IPS-20b (cell line): ENCODE measurements at regions not wholly inside any gene's neighbourhood (a gene's known extent, or its start where the extent isn't known, plus 50 kb on each side); places are given as distances from the start of the nearest gene placed in this dataset.
"Not testable (repeated sequence)": the region's sequence is repeated elsewhere in the genome, so short reads cannot be mapped to it uniquely, and the experiment has no call there.

Source experiments
- H3K27ac ChIP-seq: one replicate; pipeline ENCODE4 v1.5.1; 2013; ENCODE audit warnings: low read length
- H3K27me3 ChIP-seq: 2 replicates; pipeline ENCODE4 v1.6.1; 2013; ENCODE audit warnings: mild to moderate bottlenecking, low read length, inconsistent platforms; ENCODE audit not compliant: insufficient read depth
- H3K36me3 ChIP-seq: 2 replicates; pipeline ENCODE4 v1.6.1; 2013; ENCODE audit warnings: low read depth, mild to moderate bottlenecking, inconsistent platforms, low read length, moderate library complexity; ENCODE audit not compliant: insufficient read depth
- H3K4me1 ChIP-seq: 2 replicates; pipeline ENCODE4 v1.6.1; 2013; ENCODE audit warnings: mild to moderate bottlenecking, control low read depth, inconsistent platforms, low read length, moderate library complexity; ENCODE audit not compliant: insufficient read depth
- H3K4me3 ChIP-seq: 2 replicates; pipeline ENCODE4 v1.5.1; 2013; ENCODE audit warnings: mild to moderate bottlenecking, low read length, inconsistent platforms
- H3K9ac ChIP-seq: 2 replicates; pipeline ENCODE4 v1.6.1; 2013; ENCODE audit warnings: low read depth, mild to moderate bottlenecking, inconsistent platforms, low read length, moderate library complexity
- H3K9me3 ChIP-seq: 2 replicates; pipeline ENCODE4 v1.6.1; 2013; ENCODE audit warnings: mild to moderate bottlenecking, low read depth, low read length, inconsistent platforms; ENCODE audit not compliant: insufficient read depth

DNA sequence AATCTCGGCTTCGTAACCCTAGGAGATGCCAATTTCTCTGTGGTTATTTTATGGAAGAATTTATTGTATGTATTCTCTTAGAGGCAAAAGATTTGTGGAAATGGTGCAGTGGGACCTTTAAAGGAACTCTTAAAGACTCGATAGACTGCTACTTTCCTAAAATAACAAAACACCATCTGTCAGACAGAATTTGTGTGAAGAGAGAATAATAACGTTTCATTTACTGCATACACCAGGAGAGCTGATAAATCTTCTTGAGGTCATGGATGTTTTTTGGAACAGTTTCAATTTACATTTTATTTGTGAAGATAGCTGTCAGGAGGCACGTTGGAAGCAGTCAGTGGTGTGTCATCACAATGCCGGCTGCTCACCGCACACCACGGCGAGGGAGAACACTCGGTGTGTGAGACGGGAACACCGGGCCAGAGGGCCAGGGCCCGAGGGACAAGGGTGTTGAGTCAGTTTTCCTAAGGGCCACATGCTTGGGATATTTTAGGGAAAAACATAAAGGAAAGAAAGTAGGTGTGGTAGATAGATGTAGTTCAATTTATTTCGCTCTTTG lies 1681.0 kb upstream of the DDX18 start:
- no peak overlapping the region for H3K4me3 ChIP-seq
- H3K36me3 ChIP-seq: no peaks in the 10 kb centered on the region
- no peaks in the 10 kb centered on the region for H3K4me1 ChIP-seq
- no peaks in the 10 kb centered on the region for H3K9me3 ChIP-seq
- H3K27me3 ChIP-seq: peaks cover 20% of the 10 kb centered on the region
- H3K9ac ChIP-seq: no peak overlapping the region
- H3K27ac ChIP-seq: no peak overlapping the region

DNA sequence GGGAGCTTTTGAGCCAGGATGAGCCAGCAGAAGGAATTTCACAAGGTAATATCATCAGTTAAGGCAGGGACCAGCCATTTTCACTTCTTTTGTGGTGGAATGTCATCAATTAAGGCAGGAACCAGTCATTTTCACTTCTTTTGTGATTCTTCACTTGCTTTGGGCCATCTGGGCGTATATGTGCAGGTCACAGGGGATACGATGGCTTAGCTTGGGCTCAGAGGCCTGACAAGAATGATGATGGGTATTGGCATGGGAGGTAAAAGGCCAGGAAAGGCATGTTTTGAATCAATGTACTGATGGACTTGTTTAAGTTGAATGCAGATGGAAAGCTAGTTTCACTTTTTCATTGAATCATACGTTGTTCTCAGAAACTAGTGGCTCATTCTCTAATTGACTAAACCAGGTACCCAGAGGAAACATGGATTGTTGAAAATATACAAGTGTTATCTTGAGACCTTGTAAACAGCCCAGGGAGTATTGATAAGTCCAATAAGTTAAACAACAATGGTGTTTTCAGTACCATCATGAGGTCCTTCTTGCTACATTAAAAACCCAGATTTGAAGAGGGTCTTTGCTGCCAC lies 1672.5 kb upstream of the DDX18 start:
- Histone ChIP-seq H3K9ac (no peak overlapping the region), H3K4me3 (no peak overlapping the region), H3K9me3 (no peaks in the 10 kb centered on the region), H3K4me1 (peaks cover 6% of the 10 kb centered on the region; the same call in 1 of the 2 replicates), H3K27ac (no peak overlapping the region), H3K36me3 (no peaks in the 10 kb centered on the region), H3K27me3 (peaks cover 98% of the 10 kb centered on the region)

DNA sequence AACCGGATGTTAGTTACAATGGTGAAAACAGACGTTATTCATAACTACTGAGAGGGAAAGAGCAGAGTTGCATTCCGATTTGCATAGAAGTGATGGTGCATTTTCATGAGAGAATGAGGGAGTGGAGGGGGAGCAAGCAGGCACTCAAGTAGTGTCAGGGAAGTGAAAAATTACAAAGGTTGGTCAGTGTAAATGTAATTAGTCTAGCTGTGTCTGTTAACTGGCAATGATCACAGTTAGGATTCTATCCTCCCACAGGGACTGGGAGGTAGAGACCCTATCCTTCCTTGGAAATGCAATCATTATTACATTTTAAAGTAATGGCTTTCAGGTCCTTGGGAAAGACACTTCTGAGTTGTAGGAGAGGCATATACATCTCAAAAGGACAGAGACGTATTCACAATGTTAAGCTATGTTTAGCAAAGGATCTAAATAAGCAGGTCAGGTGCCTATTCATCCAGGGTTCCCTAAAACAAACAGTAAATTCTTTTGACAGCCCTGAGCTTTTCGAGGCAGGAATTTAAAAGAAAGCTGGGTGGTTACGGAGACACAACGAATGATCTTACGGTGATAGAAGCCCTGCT lies 1671.8 kb upstream of the DDX18 start:
- Histone ChIP-seq H3K9me3 (no peaks in the 10 kb centered on the region), H3K4me1 (peaks cover 6% of the 10 kb centered on the region; the same call in 1 of the 2 replicates), H3K36me3 (no peaks in the 10 kb centered on the region), H3K27ac (no peak overlapping the region), H3K4me3 (no peak overlapping the region), H3K27me3 (peaks cover 100% of the 10 kb centered on the region), H3K9ac (no peak overlapping the region)

DNA sequence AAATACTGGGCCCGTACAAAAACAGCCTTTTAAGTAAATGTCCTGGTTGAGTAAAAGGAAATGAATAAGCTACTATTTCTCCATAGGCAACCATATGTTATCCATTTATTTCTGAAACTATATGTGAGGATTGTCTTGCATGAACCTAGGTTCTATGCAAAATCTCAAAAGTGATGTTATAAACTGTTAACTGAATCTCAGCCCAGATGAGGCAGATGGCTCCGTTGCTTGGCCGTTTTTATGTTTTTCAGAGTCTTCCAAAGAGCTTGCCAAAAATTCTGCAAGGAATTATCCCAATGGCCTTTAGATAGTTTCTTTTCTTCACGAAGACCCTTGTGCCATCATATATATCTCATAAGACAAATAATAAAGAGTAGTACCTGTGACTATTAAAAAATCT lies 1669.5 kb upstream of the DDX18 start:
- Histone ChIP-seq H3K27ac (no peak overlapping the region), H3K4me1 (peaks cover 6% of the 10 kb centered on the region; the same call in 1 of the 2 replicates), H3K36me3 (no peaks in the 10 kb centered on the region), H3K27me3 (peaks cover 100% of the 10 kb centered on the region), H3K9ac (no peak overlapping the region), H3K4me3 (no peak overlapping the region), H3K9me3 (no peaks in the 10 kb centered on the region)

DNA sequence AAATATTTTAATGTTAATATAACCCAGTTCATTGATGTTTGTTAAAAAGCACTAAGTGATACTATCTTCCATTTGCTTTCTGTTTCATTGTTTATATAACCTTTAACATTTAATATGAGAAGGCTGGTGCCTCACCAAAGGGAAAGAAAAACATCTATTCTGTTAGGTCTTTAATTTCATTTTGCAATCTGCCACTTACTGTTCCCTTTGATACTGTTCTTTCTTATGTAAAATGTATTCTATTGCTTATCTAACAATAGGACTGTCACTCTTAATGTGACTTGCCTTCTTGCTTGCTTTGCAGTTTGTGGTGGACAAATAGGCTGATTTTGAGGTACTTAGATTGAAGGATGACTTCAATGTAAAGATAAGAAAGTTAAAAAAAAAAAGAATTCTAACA lies 1666.1 kb upstream of the DDX18 start:
- H3K9me3 ChIP-seq: 0 out of 2 replicates have a peak, but pooled peaks cover 5% of the 10 kb centered on the region
- H3K4me3 ChIP-seq: no peak overlapping the region
- no peaks in the 10 kb centered on the region for H3K36me3 ChIP-seq
- H3K9ac ChIP-seq: no peak overlapping the region
- H3K27ac ChIP-seq: no peak overlapping the region
- no peaks in the 10 kb centered on the region for H3K4me1 ChIP-seq
- peaks cover 88% of the 10 kb centered on the region for H3K27me3 ChIP-seq

DNA sequence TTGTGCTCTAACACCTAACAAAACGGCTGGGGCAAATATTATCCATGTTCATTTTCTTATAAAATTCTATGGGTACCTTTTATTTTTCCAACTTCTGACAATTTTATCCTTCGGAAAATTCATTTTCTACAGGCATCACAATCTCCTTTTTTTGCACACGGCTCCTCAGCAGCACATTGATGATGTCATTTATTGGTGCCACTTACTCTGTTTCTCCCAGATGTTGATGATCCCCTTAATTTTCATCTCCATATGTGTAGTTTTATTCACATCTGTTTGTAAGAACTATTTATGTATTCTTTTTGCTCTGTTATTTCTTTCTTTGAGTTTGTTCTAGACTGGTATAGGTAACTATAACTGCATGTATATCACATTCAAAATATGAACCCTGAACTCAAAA lies 1660.8 kb upstream of the DDX18 start:
- Histone ChIP-seq H3K27me3 (peaks cover 35% of the 10 kb centered on the region), H3K9me3 (0 out of 2 replicates have a peak, but pooled peaks cover 8% of the 10 kb centered on the region), H3K36me3 (no peaks in the 10 kb centered on the region)

DNA sequence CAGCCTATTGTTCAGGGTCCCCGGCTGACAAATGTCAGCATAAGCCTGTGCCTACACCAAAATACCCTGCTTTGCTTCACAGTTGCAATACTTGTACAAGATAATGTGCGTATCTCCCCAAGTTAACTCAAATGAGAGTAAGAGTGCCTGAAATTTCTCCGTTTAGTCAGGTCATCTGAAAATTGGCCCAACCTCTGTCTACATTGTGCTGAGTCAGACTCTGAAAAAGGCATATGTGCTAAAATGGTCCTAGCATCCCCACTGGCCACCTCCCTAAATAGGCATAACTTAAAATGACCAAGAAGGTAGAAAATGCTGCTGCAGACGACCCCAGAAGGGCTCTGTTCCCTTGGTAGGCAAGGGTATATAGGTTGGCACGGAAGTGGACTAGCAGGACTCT lies 1653.8 kb upstream of the DDX18 start:
- Histone ChIP-seq H3K27me3 (no peaks in the 10 kb centered on the region), H3K27ac (no peak overlapping the region), H3K9me3 (peaks cover 24% of the 10 kb centered on the region), H3K4me3 (no peak overlapping the region), H3K36me3 (no peaks in the 10 kb centered on the region), H3K4me1 (no peaks in the 10 kb centered on the region), H3K9ac (no peak overlapping the region)

More for the DNA sequence above, 1660.8 kb upstream of the DDX18 start:
- no peak overlapping the region for H3K9ac ChIP-seq
- H3K4me1 ChIP-seq: no peaks in the 10 kb centered on the region
- H3K27ac ChIP-seq: no peak overlapping the region
- H3K4me3 ChIP-seq: no peak overlapping the region

DNA sequence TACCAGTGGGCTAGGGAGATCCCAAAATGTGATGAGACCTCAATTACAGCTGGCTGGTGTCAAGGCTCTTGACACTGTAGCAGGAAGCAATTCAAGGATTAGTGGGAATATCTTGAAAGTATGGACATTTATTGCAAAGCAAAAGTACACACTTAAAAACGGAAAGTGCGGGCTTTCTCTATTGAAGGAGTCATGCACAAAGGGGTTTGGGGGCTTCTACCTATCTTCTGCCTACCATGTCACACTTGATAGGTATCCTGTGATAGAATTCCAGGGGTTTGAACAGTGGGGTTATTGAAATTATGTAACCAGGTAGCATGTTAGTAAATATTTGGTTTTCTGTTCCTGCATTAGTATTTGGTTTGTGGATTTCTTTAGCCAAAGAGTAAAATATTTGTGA lies 1652.1 kb upstream of the DDX18 start:
- Histone ChIP-seq H3K4me3 (no peak overlapping the region), H3K27me3 (no peaks in the 10 kb centered on the region), H3K9me3 (peaks cover 21% of the 10 kb centered on the region), H3K36me3 (no peaks in the 10 kb centered on the region), H3K27ac (no peak overlapping the region), H3K9ac (no peak overlapping the region), H3K4me1 (peaks cover 4% of the 10 kb centered on the region; the same call in 1 of the 2 replicates)

DNA sequence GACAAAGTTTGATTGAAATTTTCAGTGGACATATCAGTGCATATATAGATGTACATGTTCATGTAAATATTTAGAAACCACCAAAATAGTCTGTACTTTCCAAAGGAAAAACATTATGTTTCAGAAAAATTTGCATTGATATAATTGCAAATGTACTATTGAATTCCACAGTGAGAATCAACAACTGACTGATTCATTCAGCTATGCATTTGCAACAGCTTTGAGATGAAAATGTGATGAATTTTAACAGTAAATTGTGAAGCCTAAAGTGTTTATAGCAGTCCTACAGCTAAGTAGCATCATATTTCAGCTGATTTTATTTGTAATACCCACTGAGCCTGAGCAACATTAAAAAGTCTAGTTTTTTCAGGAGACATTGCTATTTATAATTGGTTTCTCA lies 1647.4 kb upstream of the DDX18 start:
- H3K9ac ChIP-seq: no peak overlapping the region
- no peak overlapping the region for H3K27ac ChIP-seq

DNA sequence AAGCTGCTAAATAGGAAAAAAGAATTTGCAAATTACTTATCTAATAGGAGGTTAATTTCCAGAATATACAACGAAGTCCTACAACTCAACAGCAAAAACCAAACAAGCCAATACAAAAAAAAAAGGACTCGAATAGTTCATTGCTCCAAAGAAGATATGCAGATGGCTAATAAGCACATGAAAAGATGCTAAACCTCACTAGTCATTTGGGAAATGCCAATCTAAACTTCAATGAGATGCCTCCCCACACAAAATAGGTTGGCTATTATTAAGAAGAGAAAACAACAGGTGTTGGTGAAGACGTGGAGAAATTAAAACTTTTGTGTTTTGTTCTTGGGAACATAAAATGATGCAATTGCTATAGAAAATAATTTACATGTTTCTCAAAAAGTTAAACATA lies 1634.4 kb upstream of the DDX18 start:
- peak overlapping the region; percentile 23; the same call in 1 of the 2 replicates for H3K4me3 ChIP-seq
- no peaks in the 10 kb centered on the region for H3K27me3 ChIP-seq
- no peak overlapping the region for H3K27ac ChIP-seq
- peaks cover 27% of the 10 kb centered on the region; the same call in 1 of the 2 replicates for H3K4me1 ChIP-seq
- H3K36me3 ChIP-seq: no peaks in the 10 kb centered on the region
- no peak overlapping the region for H3K9ac ChIP-seq
- H3K9me3 ChIP-seq: no peaks in the 10 kb centered on the region

More for the DNA sequence above, 1647.4 kb upstream of the DDX18 start:
- peaks cover 21% of the 10 kb centered on the region for H3K9me3 ChIP-seq
- no peaks in the 10 kb centered on the region for H3K27me3 ChIP-seq
- no peaks in the 10 kb centered on the region for H3K36me3 ChIP-seq
- H3K4me1 ChIP-seq: peaks cover 6% of the 10 kb centered on the region; the same call in 1 of the 2 replicates
- H3K4me3 ChIP-seq: no peak overlapping the region

DNA sequence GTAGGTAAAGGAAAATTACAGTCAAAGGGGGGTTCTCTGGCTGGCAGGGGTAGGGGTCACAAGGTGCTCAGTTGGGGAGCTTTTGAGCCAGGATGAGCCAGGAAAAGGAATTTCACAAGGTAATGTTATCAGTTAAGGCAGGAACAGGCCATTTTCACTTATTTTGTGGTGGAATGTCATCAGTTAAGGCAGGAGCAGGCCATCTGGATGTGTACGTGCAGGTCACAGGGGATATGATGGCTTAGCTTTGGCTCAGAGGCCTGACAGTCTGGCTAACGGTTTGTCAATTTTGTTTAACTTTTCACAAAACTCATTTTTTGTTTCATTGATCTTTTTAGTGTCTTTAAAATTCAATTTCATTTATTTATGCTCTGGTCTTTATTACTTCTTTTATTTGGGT lies 1623.8 kb upstream of the DDX18 start:
- not testable (repeated sequence) for H3K4me3 ChIP-seq, H3K27ac ChIP-seq, H3K4me1 ChIP-seq, H3K36me3 ChIP-seq, H3K9ac ChIP-seq, H3K9me3 ChIP-seq, H3K27me3 ChIP-seq

DNA sequence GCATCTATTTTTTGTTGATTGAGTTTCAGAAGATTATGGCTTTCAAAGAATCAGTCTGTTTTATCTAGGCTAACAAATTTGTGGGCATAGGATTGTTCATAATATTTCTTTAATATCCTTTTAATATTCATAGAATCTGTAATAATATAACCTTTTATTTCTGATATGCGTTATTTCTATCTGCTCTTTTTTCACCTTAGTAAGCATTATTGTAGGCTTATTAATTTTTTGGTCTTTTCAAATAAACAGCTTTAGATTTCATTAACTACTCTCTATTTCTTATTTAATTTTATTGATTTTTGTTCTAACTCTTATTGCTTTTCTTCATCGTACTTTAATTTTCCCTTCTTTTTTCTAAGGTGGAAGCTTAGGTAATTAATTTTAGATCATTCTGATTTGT lies 1614.4 kb upstream of the DDX18 start:
- no peaks in the 10 kb centered on the region for H3K36me3 ChIP-seq
- H3K27ac ChIP-seq: no peak overlapping the region
- H3K9ac ChIP-seq: no peak overlapping the region
- H3K9me3 ChIP-seq: no peaks in the 10 kb centered on the region
- no peak overlapping the region for H3K4me3 ChIP-seq
- H3K4me1 ChIP-seq: no peaks in the 10 kb centered on the region
- H3K27me3 ChIP-seq: no peaks in the 10 kb centered on the region
